ENCODE measurements at regions not wholly inside any gene's neighbourhood (a gene's known extent, or its start where the extent isn't known, plus 50 kb on each side); places are given as distances from the start of the nearest gene placed in this dataset.
"Not testable (repeated sequence)": the region's sequence is repeated elsewhere in the genome, so short reads cannot be mapped to it uniquely, and the experiment has no call there.

GRCh38 chr21:15932726-15933125 lies 202.9 kb downstream of the USP25 start:
- DNase-seq (no peak), ATAC-seq (no peak)
- intact Hi-C loops (cut with DNase I, micrococcal nuclease): no loop called here

GRCh38 chr21:15935530-15935929 lies 205.7 kb downstream of the USP25 start:
- no peak for ATAC-seq
- intact Hi-C loops (cut with DNase I, micrococcal nuclease): no loop called here
- DNase-seq: no peak

DNA sequence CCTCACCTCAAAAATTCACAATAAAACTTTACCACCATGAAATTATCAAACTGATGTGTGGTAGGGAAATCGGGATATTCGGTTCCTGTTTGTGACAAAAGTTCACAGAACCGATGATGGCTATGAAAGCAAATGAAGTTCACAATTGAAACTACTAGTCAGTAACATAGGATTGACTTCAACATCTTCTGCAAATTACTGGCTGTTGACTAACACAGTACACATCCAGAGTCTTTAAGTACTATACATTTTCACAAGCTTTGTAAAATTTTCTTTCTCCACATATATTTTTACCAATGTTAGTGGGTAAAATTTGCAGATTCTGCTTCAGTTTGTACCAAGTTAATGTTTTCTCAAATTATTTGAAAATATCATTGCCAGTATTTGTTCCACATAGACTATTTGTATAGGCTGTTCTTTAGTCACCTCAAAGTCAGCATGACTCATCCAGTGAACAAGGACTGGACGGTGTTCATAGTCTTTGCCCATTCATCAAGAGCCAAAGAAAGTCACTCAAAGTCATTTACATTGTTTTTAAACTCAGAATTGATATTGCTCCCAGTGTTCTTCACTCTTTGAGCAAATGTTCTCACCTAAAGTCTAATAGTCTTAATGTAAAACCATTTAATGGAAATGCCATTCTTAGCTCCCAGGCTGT lies 213.4 kb downstream of the USP25 start:
- DNase-seq (no peak), ATAC-seq (no peak)
- intact Hi-C loops (cut with DNase I, micrococcal nuclease): no loop called here

GRCh38 chr21:15947677-15948076 lies 217.9 kb downstream of the USP25 start:
- intact Hi-C loops (cut with DNase I, micrococcal nuclease): no loop called here
- DNase-seq: no peak
- no peak for ATAC-seq

- DNase-seq (no peak), ATAC-seq (no peak)
- intact Hi-C loops (cut with DNase I, micrococcal nuclease): no loop called here
Observed at GRCh38 chr21:15953551-15954116, 223.9 kb downstream of the USP25 start.

GRCh38 chr21:15964236-15964855 lies 234.6 kb downstream of the USP25 start:
- intact Hi-C loops (cut with DNase I, micrococcal nuclease): no loop called here
- DNase-seq (no peak), ATAC-seq (no peak)

DNA sequence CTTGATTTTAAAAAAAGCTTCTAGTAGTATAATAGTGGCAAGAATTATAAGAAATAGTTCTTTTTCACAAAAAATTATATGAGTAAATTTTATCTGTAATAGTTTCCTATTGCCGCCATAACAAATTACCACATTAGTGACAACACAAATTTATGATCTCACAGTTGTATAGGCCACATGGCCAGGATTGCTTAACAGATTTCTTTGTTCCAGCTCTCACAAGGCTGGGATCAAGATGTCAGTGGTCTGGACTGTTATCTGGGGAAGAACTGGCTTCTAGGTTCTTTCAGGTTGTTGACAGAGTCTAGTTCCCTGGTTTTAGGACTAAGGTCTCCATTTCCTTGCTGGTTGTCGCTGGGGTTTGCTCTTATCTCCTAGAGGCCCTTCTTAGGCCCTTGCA lies 236.4 kb downstream of the USP25 start:
- ATAC-seq (no peak), DNase-seq (no peak)
- intact Hi-C loops (cut with DNase I, micrococcal nuclease): no loop called here

- ATAC-seq (no peak), DNase-seq (no peak)
- intact Hi-C loops (cut with DNase I, micrococcal nuclease): no loop called here
Observed at GRCh38 chr21:15966651-15967050, 236.9 kb downstream of the USP25 start.

DNA sequence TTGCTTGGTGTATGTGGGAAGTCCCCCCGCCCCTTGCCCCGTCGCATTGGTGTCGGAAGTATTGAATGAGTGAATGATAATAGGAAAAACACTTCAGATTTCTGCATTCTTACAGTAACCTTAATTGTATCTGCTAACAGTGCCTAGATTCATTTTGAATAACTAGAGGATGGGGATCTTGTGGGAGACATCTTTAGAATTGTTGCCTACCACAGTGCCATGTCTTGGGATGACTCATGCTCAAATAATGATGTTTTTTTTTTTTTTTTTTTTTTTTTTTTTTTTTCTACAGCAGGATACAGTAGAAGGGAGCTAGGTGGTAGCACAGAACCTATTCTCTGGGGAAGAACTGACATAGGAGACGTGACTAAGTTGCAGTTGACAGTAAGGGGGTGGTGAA lies 237.9 kb downstream of the USP25 start:
- intact Hi-C loops (cut with DNase I, micrococcal nuclease): no loop called here
- ATAC-seq: no peak
- no peak for DNase-seq

GRCh38 chr21:15968776-15969310 lies 239.1 kb downstream of the USP25 start:
- intact Hi-C loops (cut with DNase I, micrococcal nuclease): no loop called here
- DNase-seq (no peak), ATAC-seq (no peak)

DNA sequence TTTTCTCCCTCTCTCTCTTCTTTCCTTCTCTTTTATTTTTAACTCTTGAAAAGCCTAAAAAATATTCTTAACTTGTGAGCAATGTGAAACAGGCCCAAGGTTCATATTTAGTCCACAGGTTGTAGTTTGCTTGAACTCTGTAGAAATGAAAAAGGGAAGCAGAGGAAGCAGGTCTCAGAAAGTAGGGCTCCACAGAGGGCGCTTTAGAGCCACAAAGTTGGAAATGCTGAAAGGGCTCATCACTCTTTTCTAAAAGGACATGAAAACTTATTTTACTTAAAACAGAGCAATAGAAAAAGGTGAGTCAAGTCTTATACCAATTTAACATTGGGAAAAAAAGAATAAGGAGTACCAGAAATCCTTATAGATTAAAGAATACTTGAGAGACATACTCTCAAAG lies 247.0 kb downstream of the USP25 start:
- DNase-seq: no peak
- no peak for ATAC-seq
- intact Hi-C loops (cut with DNase I, micrococcal nuclease): no loop called here

DNA sequence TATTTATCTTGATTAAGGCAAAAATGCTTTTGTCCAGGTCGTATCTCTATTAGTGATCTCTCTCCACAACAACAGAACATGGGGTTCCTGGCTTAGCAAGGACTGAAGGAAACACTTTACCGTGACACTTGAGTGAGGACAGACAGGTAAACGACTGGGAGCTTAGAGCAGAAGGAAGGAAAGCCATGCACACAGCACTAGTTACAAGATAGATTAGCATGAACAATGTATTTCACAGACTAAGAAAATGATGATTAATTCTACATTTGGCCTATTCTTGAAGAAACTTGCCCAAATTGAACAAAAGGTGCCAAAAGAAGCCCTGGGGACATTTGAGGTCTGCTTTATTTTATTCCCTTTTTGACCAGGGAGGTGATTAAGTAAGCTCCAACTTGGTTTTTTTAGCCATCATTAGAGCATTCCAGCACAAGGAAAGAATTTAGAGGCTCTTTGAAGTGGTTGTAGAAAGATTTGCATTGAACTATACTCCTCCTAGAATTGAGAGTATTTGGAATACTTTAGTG lies 248.5 kb downstream of the USP25 start:
- DNase-seq: no peak
- no peak for ATAC-seq
- intact Hi-C loops (cut with DNase I, micrococcal nuclease): no loop called here

DNA sequence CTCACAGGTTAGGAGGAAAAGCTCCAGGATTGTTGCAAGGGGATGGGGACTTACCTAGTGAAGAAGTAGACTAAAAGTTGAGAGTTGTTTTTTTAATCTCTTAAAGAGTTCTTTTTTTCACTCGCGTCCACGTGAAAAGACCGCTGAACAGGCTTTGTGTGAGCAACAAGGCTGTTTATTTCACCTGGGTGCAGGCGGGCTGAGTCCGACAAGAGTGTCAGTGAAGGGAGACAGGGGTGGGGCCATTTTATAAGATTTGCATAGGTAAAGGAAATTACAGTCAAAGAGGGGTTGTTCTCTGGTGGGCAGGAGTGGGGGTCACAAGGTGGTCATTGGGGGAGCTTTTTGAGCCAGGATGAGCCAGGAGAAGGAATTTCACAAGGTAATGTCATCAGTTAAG lies 249.7 kb downstream of the USP25 start:
- ATAC-seq; intact Hi-C loops (cut with DNase I, micrococcal nuclease); DNase-seq: not testable (repeated sequence)

GRCh38 chr21:15986277-15986676 lies 256.5 kb downstream of the USP25 start:
- ATAC-seq (no peak), DNase-seq (no peak)

DNA sequence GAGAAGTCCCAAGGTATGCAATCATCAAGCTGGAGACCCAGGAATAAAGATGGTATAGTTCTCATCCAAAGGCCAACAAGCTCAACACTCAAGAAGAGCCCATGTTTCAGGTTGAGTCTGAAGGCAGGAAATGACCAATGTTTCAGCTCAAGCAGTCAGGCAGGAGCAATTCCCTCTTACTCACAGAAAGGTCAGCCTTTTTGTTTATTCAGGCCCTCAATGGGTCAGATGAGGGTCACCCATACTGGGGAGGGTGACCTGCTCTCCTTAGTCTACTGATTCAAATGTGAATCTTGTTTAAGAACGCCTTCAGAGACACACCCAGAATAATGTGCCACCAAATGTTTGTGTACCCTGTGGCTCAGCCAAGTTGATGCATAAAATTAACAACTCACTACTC lies 262.4 kb downstream of the USP25 start:
- ATAC-seq (no peak), DNase-seq (no peak)
- intact Hi-C loops (cut with DNase I, micrococcal nuclease): no loop called here

More at GRCh38 chr21:15986277-15986676, 256.5 kb downstream of the USP25 start:
- intact Hi-C loops (cut with DNase I, micrococcal nuclease): no loop called here

DNA sequence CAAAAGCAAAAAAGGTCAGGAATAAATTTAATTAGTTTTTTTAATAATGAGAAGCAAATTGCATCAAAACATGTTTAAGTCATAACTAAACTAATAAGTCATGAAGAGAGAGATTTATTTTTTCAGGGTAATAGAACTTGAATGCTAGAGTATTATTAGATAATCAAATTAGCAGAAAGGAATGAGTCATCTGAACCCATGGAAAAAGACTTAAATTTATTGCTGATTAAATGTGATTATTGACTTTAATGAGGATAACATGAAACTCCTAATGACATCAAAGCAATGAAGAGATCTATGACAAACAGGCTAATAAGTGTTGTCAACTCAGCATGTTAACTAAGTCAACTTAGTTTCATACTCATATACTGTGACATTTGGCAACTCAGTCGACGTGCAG lies 264.2 kb downstream of the USP25 start:
- intact Hi-C loops (cut with DNase I, micrococcal nuclease): no loop called here
- DNase-seq (no peak), ATAC-seq (no peak)

DNA sequence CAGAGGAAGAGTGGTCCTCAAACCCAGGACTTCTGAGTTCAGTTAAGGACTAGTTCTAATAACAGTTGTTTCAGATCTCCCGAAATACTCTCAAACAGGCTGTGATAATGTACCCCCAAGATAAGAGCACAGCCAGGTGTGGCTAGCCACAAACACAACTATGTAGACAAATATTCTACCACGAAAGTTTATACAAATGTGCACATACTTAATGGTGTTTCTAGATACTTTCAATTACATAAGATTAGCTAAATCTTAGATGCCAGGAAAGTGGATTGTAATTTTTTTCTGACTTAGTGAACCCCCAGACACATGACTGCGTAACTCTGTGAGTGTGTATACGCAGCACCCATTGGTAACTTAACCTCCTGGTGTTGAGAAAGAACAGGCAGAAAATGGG lies 270.0 kb downstream of the USP25 start:
- ATAC-seq (no peak), DNase-seq (no peak)
- intact Hi-C loops (cut with DNase I, micrococcal nuclease): no loop called here

DNA sequence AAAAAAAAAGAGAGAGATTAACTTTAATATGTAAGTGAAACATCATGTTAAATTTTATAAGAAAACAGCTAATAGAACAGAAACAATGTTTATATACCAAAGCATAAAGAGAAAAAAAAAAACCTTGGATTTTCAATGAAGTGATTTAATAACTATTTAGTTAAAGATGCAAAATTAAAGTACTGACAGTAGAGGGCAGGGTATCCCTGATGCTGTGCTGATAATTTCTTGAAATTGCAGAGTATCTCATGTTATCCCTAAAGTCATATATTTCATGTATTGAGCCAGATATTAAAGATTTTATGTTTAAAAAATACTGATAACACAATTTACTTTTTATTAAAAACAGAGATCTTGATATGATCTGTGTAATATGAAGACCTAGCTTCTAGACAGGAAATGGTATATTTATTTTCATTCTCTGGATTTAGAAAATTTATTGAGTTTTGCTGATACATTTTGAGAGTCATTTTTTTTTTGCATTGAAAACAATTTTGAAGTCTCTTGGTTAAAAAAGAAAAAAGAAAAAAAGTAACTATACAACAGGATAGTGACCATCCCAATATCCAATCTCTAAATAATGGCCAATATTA lies 273.2 kb downstream of the USP25 start:
- DNase-seq (no peak), ATAC-seq (no peak)
- intact Hi-C loops (cut with DNase I, micrococcal nuclease): no loop called here

DNA sequence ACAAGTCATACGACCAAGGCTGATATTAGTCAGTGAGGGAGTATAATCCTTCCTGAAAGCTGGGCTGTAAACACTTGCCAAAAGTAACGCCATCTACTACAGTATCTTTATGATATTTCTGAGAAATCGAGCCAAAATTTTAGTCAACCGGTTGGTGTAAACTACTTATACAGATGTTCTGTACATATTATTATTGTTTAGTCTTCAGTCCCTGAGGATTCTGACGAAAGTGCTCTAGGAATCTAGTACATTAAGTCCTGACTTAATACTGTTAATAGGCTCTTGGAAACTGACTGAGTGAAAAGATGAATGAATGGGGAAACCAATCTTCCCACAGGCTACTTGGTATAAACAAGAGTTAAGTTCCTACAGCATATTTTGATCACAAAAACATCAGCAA lies 274.3 kb downstream of the USP25 start:
- ATAC-seq: no peak
- no peak for DNase-seq
- intact Hi-C loops (cut with DNase I, micrococcal nuclease): no loop called here

- intact Hi-C loops (cut with DNase I, micrococcal nuclease): no loop called here
- no peak for ATAC-seq
- DNase-seq: no peak
Observed at GRCh38 chr21:16004523-16004922, 274.7 kb downstream of the USP25 start.
